Sigmoid colon (tissue), 4 donors: ENCODE measurements at regions not wholly inside any gene's neighbourhood (a gene's known extent, or its start where the extent isn't known, plus 50 kb on each side); places are given as distances from the start of the nearest gene placed in this dataset.

Experiments
- CTCF ChIP-seq, 4 experiments: fragments of 450-650 bp in 3 of 4; fragments of 200-600 bp in 1 of 4; IDR thresholded peaks; one replicate each; pipeline ENCODE4 v1.5.1; 2016 to 2019; ENCODE audit warnings: antibody characterized with exemption in 4 of 4, mild to moderate bottlenecking in 3 of 4, moderate library complexity in 2 of 4
- POLR2A ChIP-seq, 2 donors: fragments of 450-650 bp; IDR thresholded peaks; one replicate each; pipeline ENCODE4 v1.6.1; 2016; ENCODE audit warnings: antibody characterized with exemption in 2 of 2, mild to moderate bottlenecking in 2 of 2, moderate library complexity in 2 of 2
- POLR2AphosphoS5 ChIP-seq, 4 donors: sonication (generic); formaldehyde crosslinking; IDR thresholded peaks; one replicate each; pipeline ENCODE4 v1.6.1; 2017; ENCODE audit warnings: antibody characterized with exemption in 4 of 4

- no peak for TF ChIP-seq CTCF (IDR thresholded peaks at IDR 0.05)
- peak in 3 of 4 donors; percentile 9 to 33 (median 10) for TF ChIP-seq POLR2AphosphoS5 (IDR thresholded peaks at IDR 0.05)
- no peak for TF ChIP-seq POLR2A (IDR thresholded peaks at IDR 0.05)
Observed at GRCh38 chr11:91955206-91955605, 269.4 kb upstream of the FAT3 start.
